ELF-1 (cell line): ENCODE measurements at regions not wholly inside any gene's neighbourhood (a gene's known extent, or its start where the extent isn't known, plus 50 kb on each side); places are given as distances from the start of the nearest gene placed in this dataset.
"Not testable (repeated sequence)": the region's sequence is repeated elsewhere in the genome, so short reads cannot be mapped to it uniquely, and the experiment has no call there.

Source experiments
- DNase-seq: peaks from one replicate; pipeline ENCODE4 v3.0.0-alpha.2; 2016; ENCODE audit warnings: low read depth, low spot score

DNA sequence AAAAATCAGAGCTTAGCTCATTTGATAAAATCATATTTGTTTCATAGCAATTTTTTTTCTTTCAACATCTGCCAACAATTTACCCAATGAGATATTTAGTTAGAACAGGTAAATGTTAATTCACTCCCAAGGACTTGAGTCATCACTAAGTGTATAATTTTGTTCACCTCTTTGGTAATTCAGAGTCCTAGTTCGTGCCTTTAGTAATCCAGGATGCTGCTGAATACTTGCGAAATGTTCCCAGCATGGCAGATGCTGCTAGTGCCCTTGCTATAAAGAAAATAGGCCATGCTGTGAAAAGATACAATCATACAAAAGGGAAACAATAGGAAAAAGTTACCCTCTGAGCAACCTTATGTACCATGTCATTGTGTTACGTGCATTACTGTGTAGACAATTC lies 210.5 kb downstream of the CSNK1G3 start:
- DNase-seq: no peak

DNA sequence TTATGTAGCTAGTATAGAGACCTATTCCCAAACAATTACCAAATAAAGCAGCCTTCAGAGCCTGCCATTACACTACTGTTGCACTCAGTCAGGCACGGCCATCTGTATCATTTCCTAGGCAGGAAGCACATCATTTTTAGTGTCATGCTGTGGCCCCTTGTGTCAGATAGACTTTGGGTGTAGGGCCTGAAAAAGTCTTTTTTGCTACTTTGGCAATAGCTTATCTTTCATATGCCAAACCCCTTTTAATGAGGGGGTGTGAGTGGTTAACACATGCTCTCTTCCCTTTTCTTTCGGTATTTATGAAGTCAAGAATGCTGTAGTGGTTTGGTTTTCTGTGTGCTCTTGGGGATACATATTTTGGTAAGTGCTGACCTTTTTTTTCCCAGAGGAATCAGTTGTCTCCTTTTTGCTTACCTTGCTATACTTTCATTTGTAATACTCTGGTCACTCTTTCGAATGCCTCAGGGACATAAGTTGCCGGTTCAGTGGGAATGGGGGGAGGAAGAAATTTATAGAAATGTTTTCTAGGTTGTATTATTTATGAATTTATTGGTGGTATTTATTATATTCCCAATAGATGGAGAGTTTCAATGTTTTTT lies 209.8 kb downstream of the CSNK1G3 start:
- DNase-seq: no peak

DNA sequence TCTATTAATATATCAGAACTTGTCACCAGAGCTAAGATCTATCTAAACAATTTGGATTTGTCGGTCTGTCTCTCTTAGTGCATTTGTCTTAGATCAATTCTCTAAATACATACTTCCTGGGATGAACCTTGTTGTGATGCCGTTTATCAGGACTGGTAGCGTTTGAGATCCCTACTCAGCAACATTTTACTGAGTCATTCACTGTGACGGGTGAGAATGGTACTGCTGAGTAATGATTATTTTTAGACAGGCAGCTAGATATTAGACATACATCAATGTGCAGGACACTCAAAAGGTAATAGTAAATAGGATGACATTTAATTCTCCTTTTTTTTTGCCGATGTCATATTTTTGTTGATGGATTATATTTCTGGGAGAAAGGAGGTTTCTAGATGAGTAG lies 209.0 kb downstream of the CSNK1G3 start:
- no peak for DNase-seq

DNA sequence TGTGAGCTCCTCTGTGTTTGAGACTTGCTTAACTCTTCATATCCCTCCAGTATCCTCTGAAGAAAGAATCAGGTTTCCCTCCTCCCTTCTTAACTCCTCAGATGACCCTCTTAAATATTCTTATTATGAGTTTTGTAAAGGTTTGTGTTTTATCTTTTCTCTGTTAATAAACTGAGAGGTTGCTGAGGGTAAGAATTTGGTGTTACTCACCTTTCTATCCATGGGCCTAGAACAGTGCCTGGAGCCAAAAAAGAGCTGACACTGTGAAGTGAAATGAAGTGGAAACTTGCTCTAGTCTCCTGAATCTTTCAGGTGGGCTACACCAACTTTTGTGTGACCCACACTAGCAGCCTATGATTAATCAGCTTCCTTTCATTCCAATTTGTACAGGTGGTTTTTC lies 208.4 kb downstream of the CSNK1G3 start:
- no peak for DNase-seq

DNA sequence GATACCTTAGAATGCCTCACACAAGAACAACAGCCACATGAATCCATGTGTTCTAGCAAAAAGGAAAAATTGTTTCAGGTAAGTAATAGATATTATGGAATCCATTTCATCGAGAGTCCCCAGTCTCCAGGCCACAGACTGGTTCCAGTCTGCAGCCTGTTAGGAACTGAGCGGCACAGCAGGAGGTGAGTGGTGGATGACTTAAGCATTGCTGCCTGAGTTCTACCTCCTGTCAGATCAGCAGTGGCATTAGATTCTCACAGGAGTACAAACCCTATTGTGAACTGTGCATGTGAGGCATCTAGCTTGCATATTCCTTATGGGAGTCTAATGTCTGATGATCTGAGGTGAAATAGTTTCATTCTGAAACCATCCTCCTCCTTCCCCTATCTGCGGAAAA lies 207.0 kb downstream of the CSNK1G3 start:
- no peak for DNase-seq

DNA sequence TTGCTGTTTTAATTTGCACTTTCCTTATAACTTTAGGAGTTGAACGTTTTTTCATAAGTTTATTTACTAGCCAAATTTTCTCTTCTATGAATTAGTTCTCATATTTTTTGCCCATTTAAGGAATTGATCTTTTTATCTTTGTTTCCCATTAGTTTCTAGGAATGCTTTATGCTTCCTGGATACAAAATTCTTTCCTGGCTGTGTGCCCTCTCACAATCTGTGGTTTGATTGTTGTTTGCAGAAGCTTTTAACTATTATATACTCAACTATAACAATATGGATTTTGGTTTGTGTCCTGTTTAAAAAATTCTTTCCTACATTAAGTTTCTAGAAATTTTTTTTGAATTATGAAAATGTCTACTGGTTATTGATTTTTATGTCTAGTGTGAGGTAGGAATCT lies 206.3 kb downstream of the CSNK1G3 start:
- no peak for DNase-seq

DNA sequence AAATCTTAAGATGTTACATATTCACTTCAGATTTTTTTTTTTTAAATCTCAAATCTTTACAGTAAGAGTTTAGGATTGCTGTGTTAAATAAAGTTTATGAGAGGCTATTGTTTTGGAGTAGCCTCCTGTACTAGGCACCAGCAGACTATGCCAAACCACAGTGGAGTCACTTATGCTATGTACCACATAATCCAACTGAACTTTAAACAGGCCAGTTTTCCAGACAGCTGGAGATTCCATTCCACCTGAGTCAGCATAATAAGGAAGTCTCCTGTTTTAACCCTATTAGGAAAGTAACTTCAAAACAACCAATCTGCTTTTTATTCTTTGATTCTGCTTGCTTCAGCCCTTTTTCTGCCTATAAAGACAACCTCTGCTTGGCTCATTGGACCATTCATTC lies 205.2 kb downstream of the CSNK1G3 start:
- DNase-seq: no peak

DNA sequence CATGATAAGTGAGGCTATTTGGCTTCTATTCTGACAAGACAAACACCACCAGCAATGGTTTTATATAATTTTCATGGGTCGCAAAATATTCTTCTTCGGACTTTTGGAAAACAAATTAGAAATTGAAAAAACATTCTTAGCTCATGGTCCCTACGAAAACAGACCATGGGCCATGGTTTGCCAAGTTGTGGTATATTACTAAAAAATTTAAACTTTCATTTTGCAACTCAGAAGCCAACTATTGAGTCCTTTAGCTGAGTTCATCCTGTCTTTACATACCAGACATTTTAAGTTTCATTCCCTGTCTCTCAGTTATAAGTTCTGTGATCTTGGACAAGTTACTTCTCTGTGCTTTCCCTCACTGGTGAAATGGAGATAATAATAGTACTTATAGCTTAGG lies 198.1 kb downstream of the CSNK1G3 start:
- DNase-seq: no peak

DNA sequence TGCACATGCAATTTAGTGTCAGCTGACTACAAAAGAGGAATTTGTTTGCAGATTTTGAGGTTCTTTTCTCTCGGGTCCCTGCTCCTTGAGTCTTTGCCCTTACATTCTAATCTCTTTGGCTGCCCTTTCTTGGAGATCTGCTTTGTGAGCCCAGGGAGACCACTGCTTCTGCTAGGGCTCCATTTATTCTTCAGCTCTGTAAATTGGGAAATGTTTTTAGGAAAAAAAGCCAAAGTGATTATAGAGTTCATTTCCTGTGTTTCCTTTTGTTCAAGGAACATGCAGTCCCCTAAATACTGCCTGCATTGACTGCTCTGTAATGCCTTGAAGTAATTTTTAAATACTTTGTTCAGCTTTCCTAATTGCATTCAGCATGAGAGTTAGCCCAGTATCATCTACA lies 197.4 kb downstream of the CSNK1G3 start:
- DNase-seq: no peak

DNA sequence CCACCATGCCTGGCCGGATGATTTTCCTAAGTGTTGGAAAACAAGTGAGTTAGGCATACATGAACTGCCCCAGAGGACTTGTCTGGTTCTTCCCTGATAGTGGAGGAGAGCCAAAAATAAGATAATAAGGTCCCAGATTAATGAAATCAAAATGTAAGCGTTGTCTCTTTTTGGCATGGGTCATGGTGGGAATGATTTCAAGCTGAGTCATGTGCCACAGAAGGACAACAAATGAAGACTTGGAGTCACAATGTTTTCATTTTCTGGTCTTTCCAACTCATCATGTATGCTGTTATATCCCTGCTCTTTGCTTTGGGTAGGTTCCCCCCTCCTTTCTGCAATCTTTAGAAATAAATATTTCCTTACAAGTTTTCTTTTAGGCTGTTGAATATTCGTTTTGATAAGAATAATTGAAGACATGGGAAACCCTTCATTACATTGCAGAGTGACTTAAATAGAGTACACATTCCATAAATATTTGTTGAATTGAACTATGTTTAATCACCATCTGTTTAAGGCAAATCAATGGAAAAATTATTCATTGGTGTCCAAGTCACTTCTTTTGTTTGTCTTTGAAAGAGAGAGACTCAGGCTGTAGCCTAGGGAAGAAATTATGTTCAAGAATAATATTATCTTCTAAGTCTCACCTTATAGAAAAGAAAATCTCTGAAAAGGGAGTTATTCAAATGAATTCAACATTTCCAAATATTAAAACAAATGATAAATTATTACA lies 196.3 kb downstream of the CSNK1G3 start:
- DNase-seq: no peak

DNA sequence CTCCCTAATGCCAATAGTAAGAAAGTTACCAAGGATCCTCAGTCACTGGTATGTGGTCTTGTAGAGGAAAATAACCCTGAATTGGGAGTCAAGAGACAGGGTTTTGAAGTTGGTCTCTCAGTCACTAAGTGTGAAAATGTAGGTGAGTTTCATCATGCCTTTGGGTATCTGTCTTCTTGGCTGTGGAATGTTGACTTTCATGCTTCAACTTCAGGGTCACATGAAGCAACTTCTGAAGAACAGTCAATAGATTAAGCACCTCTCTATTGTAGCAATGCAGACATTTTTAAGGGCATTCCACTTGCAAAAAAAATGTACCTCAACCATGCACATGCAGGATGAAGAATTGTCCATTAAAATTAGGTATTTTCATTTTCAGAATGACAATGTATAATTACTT lies 194.6 kb downstream of the CSNK1G3 start:
- no peak for DNase-seq

DNA sequence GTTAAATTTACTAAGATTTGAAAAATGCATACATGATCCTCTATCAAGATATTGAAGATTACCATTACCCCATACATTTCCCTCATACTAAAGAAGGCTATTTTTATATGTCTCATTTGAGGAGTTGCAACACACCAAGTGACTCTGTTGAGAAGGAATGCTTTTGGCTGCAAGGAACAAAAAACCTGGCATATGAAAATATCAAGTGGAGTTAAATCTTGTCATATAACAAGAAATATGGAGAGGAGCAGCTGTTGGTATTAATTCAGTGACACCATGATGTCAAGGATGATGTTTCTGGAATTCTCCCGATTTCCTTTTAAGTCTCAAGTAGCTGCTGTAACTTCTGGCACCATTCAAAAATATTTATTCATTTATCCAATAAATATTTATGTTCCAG lies 193.8 kb downstream of the CSNK1G3 start:
- no peak for DNase-seq

DNA sequence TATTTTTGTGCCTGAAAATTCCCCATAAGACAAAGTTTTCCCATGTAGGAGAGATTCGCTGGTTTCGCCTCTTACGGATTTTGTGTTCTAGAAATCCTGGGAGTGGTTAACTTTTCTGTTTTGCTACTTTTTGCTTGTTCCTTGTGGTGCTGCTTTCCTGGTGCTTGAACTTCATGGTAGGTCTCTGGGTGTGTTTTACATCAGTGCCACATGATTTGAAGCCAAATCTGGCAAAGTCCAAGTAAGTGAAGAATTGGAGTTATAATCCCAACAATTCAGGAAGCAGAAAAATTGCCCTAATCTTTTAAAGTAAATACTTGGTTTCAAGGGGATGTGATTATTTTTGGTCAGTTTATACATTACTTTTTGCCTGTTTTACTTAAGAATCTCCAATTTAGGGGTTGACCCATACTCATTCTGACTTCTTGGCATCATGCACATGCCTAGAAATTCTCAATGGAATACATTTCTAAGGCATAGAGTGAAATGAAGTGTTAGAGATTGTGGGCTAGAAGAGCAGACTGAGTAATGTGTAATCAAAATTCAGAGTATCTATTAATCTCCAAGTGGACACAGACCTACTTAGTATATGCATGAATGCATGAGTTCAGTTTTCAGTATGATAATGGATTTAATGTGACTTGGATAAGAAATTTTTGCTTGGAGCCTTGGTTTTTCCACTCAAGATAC lies 189.7 kb downstream of the CSNK1G3 start:
- no peak for DNase-seq

DNA sequence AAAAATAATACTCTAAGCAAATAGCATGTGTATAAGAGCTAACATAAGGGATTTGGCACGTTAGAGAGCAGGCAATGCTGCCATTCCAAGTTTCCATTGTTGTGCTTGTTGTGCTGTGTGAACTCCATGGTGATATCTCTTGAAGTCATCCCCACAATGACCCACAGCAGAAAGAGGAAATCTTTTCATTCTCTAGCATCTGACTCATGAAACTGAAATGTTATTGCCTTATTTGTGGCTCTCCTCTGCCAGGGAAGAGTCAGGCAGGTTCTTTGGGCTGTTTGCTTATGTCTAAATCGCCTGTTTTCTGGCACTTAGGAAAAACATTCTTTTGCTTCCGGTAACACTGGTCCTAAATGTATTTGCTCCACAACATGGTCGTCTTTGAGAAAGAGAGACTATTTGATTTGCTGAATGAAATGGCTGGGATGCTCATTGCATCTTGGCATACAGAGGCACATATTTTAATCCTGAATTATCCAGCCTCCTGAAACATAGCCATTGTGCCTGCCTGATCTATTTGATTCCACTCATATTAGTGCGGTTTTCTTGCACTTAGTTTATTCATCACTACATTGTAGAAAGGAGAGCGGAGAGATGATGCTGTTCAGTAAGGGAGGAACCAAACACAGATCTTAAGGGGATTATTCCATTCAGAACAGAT lies 188.8 kb downstream of the CSNK1G3 start:
- peak; percentile 18 for DNase-seq

DNA sequence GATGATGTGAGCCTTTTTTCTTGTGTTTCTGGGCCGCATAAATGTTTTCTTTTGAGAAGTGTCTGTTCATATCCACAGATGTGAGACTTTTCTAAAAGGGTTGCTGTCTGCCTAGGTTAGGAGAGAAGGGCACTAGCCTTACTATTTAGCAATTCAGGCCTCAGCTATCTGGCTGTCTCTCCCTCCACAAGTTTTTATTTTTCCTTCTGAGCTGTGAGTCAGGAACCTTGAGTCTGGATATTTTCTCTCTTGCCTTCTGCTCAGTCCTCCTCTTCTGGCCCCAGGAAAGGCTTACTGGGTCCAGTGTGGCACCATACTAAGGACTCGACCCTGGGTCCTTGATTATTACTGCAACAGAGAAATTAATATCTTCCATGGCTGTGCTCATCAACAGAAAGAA lies 187.6 kb downstream of the CSNK1G3 start:
- DNase-seq: no peak

DNA sequence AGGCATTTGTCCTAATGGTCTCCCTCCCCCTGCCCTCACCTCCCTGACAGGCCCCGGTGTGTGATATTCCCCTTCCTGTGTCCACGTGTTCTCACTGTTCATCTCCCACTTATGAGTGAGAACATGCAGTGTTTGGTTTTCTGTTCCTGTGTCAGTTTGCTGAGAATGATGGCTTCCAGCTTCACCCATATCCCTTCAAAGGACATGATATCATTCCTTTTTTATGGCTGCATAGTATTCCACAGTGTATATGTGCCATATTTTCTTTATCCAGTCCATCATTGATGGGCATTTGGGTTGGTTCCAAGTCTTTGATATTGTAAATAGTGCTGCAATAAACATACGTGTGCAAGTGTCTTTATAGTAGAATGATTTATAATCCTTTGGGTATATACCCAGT lies 187.0 kb downstream of the CSNK1G3 start:
- not testable (repeated sequence) for DNase-seq

DNA sequence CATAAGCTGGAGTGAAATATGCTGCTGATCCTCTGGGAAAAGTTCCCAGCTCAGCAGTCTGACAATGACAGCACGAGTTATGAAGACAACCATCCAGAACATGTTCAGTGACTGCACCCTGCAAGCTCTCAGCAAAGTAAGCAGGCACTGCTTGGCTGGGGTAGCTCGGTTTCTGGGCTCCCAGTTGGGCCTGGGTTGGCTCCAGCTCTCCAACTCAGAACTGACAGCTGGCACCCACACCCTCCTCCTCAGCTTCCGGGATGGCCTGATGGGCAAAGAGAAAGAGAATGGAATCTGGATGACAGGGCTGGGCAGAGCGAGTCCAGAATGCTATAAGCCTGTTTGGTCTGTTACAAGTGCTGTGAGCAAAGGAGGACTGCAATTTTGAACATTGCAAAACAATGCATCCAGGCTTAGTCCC lies 185.0 kb downstream of the CSNK1G3 start:
- no peak for DNase-seq

DNA sequence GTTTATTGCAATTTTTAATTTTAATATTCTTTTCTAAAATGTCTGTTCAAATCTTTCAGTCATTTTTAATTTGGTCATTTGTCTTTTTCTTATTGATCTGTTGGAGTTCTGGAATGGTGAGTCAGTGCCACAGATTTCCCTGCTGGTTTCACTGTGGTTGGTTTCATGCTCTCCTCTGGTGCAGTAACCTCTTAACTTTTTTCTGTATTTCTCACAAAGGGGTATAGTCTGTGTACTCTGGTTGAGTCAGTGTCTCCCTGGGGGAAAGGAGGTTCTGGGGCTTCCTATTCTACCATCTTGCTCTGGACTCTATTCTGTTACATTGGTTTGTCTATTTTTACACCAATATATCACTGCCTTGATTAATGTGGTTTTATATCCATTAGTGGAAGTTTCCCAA lies 178.8 kb downstream of the CSNK1G3 start:
- DNase-seq: no peak

DNA sequence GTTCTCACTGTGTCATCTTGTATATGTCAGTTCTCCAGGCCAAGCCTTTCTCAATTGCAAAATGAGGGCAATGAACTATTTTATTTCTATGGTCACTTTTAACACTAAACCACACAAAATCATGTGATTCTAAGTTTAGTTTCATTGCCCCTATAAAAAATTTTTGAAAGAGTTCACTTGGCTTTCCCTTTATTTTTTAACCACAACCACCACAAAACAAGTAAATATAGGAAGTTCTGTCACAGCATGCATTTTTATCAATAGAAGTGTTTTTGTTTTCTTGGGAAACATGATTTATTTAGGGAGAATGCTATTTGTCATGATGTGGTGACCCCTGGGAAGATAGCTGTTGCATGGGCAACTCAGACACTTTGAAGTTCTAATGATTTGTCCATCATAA lies 169.1 kb downstream of the CSNK1G3 start:
- DNase-seq: no peak

DNA sequence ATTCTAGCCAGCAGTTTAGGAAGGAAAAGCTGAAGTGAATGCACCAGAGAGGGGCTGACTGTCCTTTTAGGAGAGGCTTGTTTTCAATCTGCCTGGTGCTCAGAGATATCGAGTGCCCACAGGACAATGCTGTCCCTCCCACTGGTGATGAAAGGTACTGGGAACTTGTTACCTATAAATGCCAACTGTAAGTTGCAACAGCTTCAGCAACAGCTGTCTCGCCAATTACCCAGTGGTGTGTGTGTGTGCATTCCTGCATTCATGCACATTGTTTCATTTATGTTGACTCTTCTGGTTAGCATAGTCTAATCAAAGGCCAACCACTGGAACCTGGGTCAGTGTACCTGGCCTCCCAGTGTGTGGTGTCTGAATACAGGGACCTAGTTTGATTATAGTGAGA lies 161.1 kb downstream of the CSNK1G3 start:
- peak; percentile 11 for DNase-seq

DNA sequence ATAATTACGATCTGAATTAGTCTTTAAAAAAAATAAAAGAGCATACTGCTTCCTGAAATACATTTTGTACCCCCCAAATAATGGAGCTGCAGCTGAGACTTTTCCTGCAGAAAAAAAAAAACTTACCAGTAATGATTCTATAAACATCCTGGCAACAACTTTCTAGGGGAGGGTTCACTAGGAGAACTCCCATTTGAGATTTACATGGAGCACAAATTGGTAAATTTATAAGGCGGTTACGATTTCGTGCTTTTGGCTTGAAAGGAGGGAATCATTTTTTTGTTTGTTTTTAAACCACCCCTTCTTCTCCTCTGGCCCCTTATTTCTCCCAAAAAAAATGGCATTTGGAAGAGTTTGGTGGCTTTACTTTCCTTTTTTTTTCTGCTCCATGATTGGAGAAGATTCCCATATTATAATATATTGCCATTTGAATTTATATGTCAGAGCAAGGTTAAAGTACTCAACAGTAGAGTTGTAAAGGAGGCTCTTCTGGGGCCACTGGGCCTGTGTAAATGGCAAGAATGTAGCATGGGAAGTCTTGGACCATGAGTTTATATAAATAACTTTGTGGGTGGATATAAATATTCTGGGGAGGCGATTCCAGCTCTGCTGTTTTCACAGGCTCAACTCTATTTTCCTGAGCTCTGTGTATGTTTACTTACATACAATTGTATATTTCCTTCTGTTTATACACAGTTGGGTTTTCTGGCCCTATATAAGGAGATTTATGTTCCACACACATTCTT lies 159.9 kb downstream of the CSNK1G3 start:
- DNase-seq: no peak

DNA sequence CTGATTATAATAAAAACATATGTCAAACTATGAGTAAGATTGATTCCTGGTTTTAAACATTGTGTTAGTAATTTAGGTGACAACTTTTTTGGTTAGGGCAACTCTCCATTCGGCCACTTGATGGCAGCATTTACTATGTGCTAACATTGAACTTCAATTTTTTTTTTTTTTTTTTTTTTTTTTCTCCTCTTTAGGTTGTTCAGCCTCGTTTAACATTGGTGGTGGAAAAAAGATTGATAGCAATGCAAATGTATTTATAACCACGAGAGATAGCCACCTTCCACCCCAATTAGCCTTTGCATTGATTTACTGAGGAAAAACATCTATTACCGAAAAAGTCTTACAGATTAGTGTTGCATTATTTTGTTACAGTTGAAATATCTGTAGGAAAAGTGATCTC lies 159.1 kb downstream of the CSNK1G3 start:
- peak; percentile 35 for DNase-seq
